Tibial nerve (tissue), 4 donors: ENCODE measurements at regions not wholly inside any gene's neighbourhood (a gene's known extent, or its start where the extent isn't known, plus 50 kb on each side); places are given as distances from the start of the nearest gene placed in this dataset.
"Not testable (repeated sequence)": the region's sequence is repeated elsewhere in the genome, so short reads cannot be mapped to it uniquely, and the experiment has no call there.

ENCODE experiments used
- DNase-seq, 2 donors: peaks; one replicate each; pipeline ENCODE4 v3.0.0-alpha.2; 2019; ENCODE audit warnings: low spot score in 2 of 2
- H3K27ac ChIP-seq, 4 donors: fragments of 200-600 bp; sonication (generic) in 3 of 4; one replicate each; pipeline ENCODE4 v1.5.1; 2017 to 2019; ENCODE audit warnings: mild to moderate bottlenecking in 1 of 4
- H3K27me3 ChIP-seq, 2 donors: fragments of 200-600 bp; sonication (generic) in 1 of 2; one replicate each; pipeline versions ENCODE4 v1.5.1 to v1.6.0; 2017 to 2019
- H3K36me3 ChIP-seq, 3 donors: fragments of 200-600 bp; sonication (generic); one replicate each; pipeline ENCODE4 v1.5.1; 2018 to 2019
- H3K4me1 ChIP-seq, 4 donors: fragments of 200-600 bp; sonication (generic) in 3 of 4; one replicate each; pipeline ENCODE4 v1.5.1; 2017 to 2019
- H3K4me3 ChIP-seq, 4 donors: fragments of 200-600 bp; sonication (generic) in 3 of 4; one replicate each; pipeline ENCODE4 v1.5.1; 2017 to 2019; ENCODE audit warnings: mild to moderate bottlenecking in 1 of 4, moderate library complexity in 1 of 4
- H3K9me3 ChIP-seq, 4 donors: fragments of 200-600 bp; sonication (generic) in 3 of 4; one replicate each; pipeline ENCODE4 v1.5.1; 2017 to 2019
- CTCF ChIP-seq, 5 experiments: fragments of 200-600 bp in 3 of 5; fragments of 450-650 bp in 2 of 5; sonication (generic) in 3 of 5; IDR thresholded peaks; one replicate each; pipeline ENCODE4 v1.5.1; 2016 to 2019; ENCODE audit warnings: antibody characterized with exemption in 5 of 5, mild to moderate bottlenecking in 3 of 5, moderate library complexity in 2 of 5
- EP300 ChIP-seq, 2 donors: sonication (generic); formaldehyde crosslinking; IDR thresholded peaks; one replicate each; pipeline ENCODE4 v1.6.1; 2017; ENCODE audit warnings: antibody characterized with exemption in 2 of 2, mild to moderate bottlenecking in 1 of 2
- POLR2A ChIP-seq, 2 donors: fragments of 450-650 bp; IDR thresholded peaks; one replicate each; pipeline ENCODE4 v1.6.1; 2017; ENCODE audit warnings: antibody characterized with exemption in 2 of 2, mild to moderate bottlenecking in 2 of 2, moderate library complexity in 2 of 2
- WGBS, 2 donors: methylation state at CpG; one replicate each; pipeline ENCODE4 v1.1.5; 2018; 5-methylcytosine and 5-hydroxymethylcytosine counted together

GRCh38 chr2:111533557-111534247 lies 350.3 kb downstream of the ANAPC1 start:
- not testable (repeated sequence) for H3K9me3 ChIP-seq, H3K27me3 ChIP-seq, DNase-seq, H3K36me3 ChIP-seq, H3K4me3 ChIP-seq
- Histone ChIP-seq H3K27ac (peak overlapping the region in 2 of 4 donors; percentile 60 to 69), H3K4me1 (peaks cover 0 to 15% (median 10%) of the 10 kb centered on the region in 4 donors)
- 31 to 44% methylated on average over 8 of the region's 8 CpGs for WGBS, 2 donors

GRCh38 chr2:111534910-111535352 lies 349.1 kb downstream of the ANAPC1 start:
- no peaks in the 10 kb centered on the region for H3K27me3 ChIP-seq
- no peak overlapping the region for H3K4me3 ChIP-seq
- 21 to 33% methylated on average over 4 of the region's 4 CpGs for WGBS, 2 donors
- no peaks in the 10 kb centered on the region for H3K9me3 ChIP-seq
- peaks cover 0 to 15% (median 10%) of the 10 kb centered on the region in 4 donors for H3K4me1 ChIP-seq
- peak overlapping the region in 3 of 4 donors; percentile 24 to 82 (median 78) for H3K27ac ChIP-seq
- TF ChIP-seq EP300 (IDR thresholded peaks at IDR 0.05) = peak in 1 of 2 donors; percentile 45
- TF ChIP-seq CTCF (IDR thresholded peaks at IDR 0.05) = no peak
- DNase-seq = no peak
- no peaks in the 10 kb centered on the region for H3K36me3 ChIP-seq

GRCh38 chr2:111535404-111535803 lies 348.6 kb downstream of the ANAPC1 start:
- H3K4me3 ChIP-seq = no peak overlapping the region
- peak overlapping the region in 3 of 4 donors; percentile 24 to 82 (median 78) for H3K27ac ChIP-seq
- H3K9me3 ChIP-seq = no peaks in the 10 kb centered on the region
- peaks cover 0 to 15% (median 10%) of the 10 kb centered on the region in 4 donors for H3K4me1 ChIP-seq
- DNase-seq = no peak
- no peaks in the 10 kb centered on the region for H3K36me3 ChIP-seq
- 26 to 36% methylated on average over 1 of the region's 1 CpG for WGBS, 2 donors
- TF ChIP-seq CTCF (IDR thresholded peaks at IDR 0.05) (no peak), EP300 (IDR thresholded peaks at IDR 0.05) (no peak), POLR2A (IDR thresholded peaks at IDR 0.05) (no peak)
- no peaks in the 10 kb centered on the region for H3K27me3 ChIP-seq

DNA sequence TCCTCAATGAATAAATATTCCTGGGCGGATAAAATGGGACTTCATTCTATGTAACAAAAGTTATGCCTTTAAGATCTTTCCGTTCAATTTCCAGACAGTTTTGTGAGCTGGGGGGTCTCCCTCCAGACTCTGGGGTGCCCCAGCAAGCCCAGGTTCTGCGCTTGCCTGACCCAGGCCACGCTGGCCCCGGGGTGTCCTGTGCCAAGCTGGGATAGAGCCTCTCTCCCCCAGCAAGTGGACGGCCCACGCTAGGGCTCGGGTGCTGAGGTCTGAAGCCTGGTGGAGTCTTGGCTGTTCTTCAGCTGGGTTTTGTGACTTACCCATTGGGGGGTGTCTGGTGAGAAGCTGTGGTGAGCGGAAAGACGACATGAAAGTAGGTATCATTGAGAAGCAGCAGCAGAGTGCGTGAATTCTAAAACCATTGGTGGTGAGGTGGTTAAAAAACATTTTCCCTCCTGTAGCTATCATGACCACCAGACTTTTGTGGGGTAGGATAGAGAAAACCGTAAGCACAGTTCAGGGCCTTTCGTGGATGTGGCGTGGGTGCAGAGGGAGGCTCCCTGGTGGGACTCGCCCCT lies 346.8 kb downstream of the ANAPC1 start:
- no peak for TF ChIP-seq CTCF (IDR thresholded peaks at IDR 0.05)
- TF ChIP-seq EP300 (IDR thresholded peaks at IDR 0.05) = no peak
- no peak for TF ChIP-seq POLR2A (IDR thresholded peaks at IDR 0.05)
- H3K27ac ChIP-seq = no peak overlapping the region
- H3K4me1 ChIP-seq = peaks cover 0 to 15% (median 10%) of the 10 kb centered on the region in 4 donors
- H3K27me3 ChIP-seq = no peaks in the 10 kb centered on the region
- no peaks in the 10 kb centered on the region for H3K9me3 ChIP-seq
- no peaks in the 10 kb centered on the region for H3K36me3 ChIP-seq
- no peak for DNase-seq
- 96 to 98% methylated on average over 15 of the region's 15 CpGs for WGBS, 2 donors
- no peak overlapping the region for H3K4me3 ChIP-seq

- H3K9me3 ChIP-seq, H3K4me3 ChIP-seq, DNase-seq, H3K27ac ChIP-seq, H3K27me3 ChIP-seq, H3K36me3 ChIP-seq: not testable (repeated sequence)
- no CpG with 5 or more reads among the region's 9 CpGs for WGBS, 2 donors
- H3K4me1 ChIP-seq = peaks cover 0 to 12% (median 7%) of the 10 kb centered on the region in 4 donors
These were observed 344.0 kb downstream of the ANAPC1 start for GRCh38 chr2:111539991-111540390.

DNA sequence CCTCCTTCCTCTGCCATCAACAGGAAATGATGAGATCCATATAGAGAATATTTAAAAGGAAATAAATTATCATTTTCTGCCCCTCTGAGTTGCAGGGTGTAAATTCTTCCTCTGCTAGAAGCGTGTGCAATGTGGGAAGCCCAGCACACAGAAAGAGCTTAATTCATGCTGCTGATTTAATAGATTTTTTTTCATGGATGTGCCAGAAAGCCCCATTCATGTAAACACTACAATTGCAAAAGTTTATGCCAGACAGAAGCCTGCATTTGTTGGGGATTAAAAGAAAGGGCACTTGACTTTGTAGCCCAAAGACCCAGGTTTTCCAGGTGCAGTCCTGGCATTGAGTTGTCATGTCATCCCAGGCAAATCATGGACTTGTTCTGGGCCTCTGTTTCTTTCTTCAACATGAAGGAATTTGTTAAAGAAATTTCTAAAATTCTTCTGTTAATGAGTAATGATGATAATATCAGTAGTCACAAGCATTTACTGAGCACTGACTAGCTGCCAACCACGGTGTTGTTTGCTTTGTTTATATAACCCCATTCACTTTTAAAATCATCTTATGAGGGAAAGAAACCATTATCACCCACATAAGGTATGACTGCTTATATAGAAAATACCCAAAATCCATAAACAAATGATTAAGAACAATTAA lies 341.7 kb downstream of the ANAPC1 start:
- not testable (repeated sequence) for H3K27me3 ChIP-seq, DNase-seq, H3K36me3 ChIP-seq, H3K4me1 ChIP-seq, H3K4me3 ChIP-seq, H3K9me3 ChIP-seq, H3K27ac ChIP-seq
- 10 to 25% methylated on average over 1 of the region's 2 CpGs for WGBS, 2 donors

- not testable (repeated sequence) for DNase-seq, H3K9me3 ChIP-seq, H3K36me3 ChIP-seq, H3K4me1 ChIP-seq, H3K4me3 ChIP-seq, H3K27ac ChIP-seq, H3K27me3 ChIP-seq
- WGBS, 2 donors = 0% methylated on average over 1 of the region's 2 CpGs; no CpG with 5 or more reads in 1 of the 2 donors
These were observed 340.0 kb downstream of the ANAPC1 start for GRCh38 chr2:111544006-111544405.

GRCh38 chr2:111545723-111546431 lies 338.1 kb downstream of the ANAPC1 start:
- WGBS, 2 donors = no CpG with 5 or more reads among the region's 7 CpGs
- not testable (repeated sequence) for H3K4me1 ChIP-seq, H3K9me3 ChIP-seq

DNA sequence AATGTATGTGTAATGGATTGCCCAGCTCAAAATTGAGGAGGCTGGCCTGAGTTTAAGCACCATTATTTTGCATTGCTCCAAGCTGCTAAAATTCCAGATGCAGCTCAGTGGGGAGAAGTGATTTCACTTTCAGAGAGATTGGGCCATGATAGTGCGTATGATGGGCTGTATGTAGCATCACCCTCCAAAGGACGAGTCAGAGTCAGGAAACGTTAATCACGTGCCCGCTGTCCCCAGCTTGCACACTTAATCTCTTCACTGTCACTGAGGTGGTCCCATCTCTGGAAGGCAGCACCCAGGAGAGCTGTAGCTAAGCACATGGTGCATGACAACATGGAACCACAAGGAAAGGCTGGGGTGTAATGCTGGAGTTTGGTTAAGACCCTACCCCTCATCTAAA lies 337.4 kb downstream of the ANAPC1 start:
- H3K27ac ChIP-seq, DNase-seq, H3K9me3 ChIP-seq, H3K4me3 ChIP-seq, H3K36me3 ChIP-seq, H3K27me3 ChIP-seq, H3K4me1 ChIP-seq: not testable (repeated sequence)
- 72 to 85% methylated on average over 5 of the region's 5 CpGs for WGBS, 2 donors

More at GRCh38 chr2:111545723-111546431, 338.1 kb downstream of the ANAPC1 start:
- not testable (repeated sequence) for H3K36me3 ChIP-seq, DNase-seq, H3K4me3 ChIP-seq, H3K27me3 ChIP-seq, H3K27ac ChIP-seq
